AG10803 (cell line): ENCODE measurements at regions not wholly inside any gene's neighbourhood (a gene's known extent, or its start where the extent isn't known, plus 50 kb on each side); places are given as distances from the start of the nearest gene placed in this dataset.

Source experiments
- DNase-seq: peaks from one replicate; pipeline ENCODE4 v3.0.0; 2010; ENCODE audit warnings: low read depth
- H3K4me3 ChIP-seq: 2 replicates; pipeline ENCODE4 v1.5.1; 2011; ENCODE audit warnings: mild to moderate bottlenecking, low read length, control low read depth
- CTCF ChIP-seq: conservative IDR thresholded peaks from 2 replicates; pipeline ENCODE4 v1.5.1; 2011; ENCODE audit warnings: mild to moderate bottlenecking, low read length, control low read depth, inconsistent platforms

DNA sequence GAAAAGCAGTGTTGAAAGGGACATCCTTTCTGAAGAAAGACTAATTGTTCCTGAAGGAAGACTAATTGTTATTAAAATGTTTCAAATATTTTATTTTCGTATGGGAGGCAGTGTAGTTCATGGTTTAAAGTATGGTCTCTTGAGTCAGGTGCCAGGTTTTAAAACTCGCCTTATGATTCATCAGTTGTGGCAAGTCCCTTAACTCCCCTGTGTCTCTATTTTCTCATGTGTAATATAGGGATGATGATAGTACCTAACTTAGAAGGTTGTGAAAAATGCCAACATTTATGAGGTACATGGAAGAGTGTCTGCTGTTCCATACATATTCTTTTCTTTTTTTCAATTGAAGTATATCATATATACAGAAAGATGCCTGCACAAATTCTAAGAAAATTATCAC lies 414.2 kb upstream of the DIPK2B start:
- DNase-seq = no peak
- H3K4me3 ChIP-seq = no peak overlapping the region
- TF ChIP-seq CTCF = no peak

DNA sequence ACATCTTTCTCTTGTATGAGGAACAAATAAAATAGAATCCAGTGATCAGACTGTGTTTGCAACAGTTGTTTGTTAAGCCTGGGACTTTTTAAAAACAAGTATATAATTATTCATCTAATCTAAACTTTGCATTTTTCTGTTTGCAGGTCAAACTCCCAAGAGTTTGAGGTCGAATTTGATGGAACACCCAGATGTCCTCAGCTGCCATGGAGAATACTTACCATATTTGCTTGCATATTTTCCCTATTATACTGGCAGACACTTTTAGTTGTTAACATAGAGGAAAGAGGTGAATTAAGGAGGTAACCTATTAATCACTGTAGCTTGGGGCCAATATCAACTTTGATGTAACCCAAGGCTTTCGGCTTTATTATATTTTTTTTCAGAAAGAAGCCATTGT lies 401.5 kb upstream of the DIPK2B start:
- TF ChIP-seq CTCF = no peak
- H3K4me3 ChIP-seq = no peak overlapping the region
- peak; percentile 87 for DNase-seq

DNA sequence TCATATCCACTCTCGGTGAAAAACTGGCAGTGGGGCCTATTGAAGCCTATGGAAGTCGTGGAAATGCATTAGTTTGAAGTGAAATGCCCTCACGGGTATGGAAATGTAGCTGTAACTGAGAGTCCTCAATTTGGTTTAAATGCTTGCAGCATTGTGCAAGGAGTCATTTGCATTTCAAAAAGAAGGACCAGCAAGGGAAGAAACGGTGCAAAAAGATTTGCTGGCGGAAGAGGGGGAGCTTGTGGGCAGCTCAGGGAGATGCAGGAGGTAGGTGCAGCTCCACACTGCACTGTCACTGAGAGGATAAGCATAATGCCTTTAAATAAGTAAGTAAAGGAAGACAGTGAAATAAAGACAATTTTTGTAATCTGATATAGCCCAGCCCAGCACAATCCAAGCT lies 400.4 kb upstream of the DIPK2B start:
- no peak for TF ChIP-seq CTCF
- no peak overlapping the region for H3K4me3 ChIP-seq

DNA sequence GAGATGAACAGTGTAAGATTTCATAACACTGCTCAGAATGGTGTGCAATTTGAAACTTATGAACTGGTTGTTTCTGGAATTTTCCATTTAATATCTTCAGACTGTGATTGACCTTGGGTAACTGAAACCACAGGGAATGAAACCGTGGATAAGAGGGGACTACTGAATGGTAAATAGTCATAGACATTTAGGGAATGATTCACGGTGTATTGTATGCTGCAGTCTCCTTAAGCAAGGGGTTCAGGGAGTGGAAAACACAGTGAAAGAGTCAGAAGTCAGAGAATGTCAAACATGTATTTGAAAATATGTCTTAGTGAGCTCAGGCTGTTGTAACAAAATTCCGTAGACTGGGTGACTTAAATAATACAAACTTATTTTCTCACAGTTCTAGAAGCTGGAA lies 398.2 kb upstream of the DIPK2B start:
- TF ChIP-seq CTCF = no peak
- H3K4me3 ChIP-seq = no peak overlapping the region
- peak; percentile 70 for DNase-seq

More for the DNA sequence above, 400.4 kb upstream of the DIPK2B start:
- DNase-seq = no peak

DNA sequence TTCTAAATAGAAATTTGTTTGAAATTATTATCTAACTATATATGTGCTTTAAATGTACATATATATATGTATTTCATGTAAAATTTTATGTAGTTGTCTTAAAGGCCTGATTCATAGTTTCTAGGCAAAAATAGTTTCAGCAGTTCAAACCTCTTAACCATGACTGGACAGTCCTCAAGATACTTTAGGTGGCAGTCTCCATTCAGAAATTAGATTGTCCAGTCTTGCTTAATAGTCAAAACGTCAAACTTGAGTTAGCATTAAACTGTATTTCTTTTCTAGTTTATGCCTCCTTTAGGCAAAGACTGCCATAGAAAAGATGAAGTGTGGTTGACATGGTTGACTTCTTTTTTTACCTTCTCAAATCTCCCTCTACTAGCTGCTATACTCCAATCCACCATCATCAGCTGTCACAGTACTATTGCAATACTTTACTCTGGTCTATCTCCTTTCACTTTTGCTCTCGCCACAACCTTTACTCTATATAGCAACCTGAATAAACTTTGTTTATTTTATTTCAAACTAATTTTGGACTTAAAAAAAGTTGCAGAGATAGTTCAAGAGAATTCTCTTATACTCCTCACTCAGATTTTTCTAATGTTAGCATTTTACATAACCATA lies 395.6 kb upstream of the DIPK2B start:
- no peak overlapping the region for H3K4me3 ChIP-seq
- no peak for TF ChIP-seq CTCF

GRCh38 chrX:45592101-45592500 lies 391.4 kb upstream of the DIPK2B start:
- no peak for DNase-seq
- H3K4me3 ChIP-seq = no peak overlapping the region
- TF ChIP-seq CTCF = no peak

More for the DNA sequence above, 395.6 kb upstream of the DIPK2B start:
- DNase-seq = peak; percentile 25

- no peak overlapping the region for H3K4me3 ChIP-seq
- no peak for TF ChIP-seq CTCF
- DNase-seq = no peak
Observed at GRCh38 chrX:45591650-45592049, 391.0 kb upstream of the DIPK2B start.
